SW480 (cell line): ENCODE measurements at regions not wholly inside any gene's neighbourhood (a gene's known extent, or its start where the extent isn't known, plus 50 kb on each side); places are given as distances from the start of the nearest gene placed in this dataset.

Experiments used
- DNase-seq: peaks from one replicate; pipeline ENCODE4 v3.0.0-alpha.2; 2016; ENCODE audit warnings: low spot score

DNA sequence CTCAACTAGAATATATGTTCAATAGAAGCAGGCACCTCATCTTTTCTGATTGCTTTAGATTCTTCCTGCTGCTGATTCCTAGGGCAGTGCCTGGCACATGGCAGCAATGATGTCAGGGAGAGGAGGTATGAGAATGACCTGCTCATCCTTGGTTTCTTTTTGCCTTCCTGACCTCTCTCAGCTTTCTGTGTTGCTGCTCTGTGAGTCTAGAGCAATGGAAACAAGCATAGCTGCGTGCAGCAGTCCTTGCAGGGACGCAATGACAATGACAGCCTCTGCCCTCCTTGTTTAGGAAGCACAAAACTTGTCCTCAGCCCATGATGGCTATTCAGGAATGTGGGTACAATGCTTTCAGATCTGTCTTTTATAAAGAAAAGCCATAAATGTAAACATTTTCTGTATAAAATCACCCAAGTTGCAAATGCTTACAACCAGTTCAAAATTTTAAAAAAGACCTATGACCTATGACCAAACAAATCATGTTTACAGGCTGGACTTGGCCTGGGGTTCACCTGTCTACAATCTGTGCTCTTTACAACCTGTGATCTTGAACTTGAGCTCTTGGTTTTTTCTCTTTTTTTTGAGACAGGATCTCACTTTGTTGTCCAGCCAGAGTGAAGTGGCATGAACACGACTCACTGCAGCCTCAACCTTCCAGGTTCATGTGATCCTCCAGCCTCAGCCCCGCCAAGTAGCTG lies 549.4 kb upstream of the ATP2B1 start:
- DNase-seq, result no peak

DNA sequence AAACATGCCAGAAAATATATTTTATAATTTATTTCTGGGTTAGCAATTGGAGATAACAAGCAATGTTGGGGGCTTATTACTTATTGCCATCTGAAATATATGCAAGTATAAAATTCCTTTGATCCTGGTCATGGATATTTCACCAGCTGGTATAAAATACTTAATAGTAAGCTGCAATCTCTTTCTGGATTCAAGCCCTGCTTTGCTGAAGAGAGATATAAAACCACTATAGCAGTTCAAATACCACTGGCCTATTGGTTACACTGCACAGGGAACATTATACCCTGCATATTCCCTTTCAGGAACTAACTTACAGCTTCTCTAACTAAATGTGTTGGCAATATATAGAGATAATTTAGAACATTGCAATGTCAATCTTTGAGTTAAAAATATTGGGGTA lies 546.2 kb upstream of the ATP2B1 start:
- DNase-seq, result no peak

DNA sequence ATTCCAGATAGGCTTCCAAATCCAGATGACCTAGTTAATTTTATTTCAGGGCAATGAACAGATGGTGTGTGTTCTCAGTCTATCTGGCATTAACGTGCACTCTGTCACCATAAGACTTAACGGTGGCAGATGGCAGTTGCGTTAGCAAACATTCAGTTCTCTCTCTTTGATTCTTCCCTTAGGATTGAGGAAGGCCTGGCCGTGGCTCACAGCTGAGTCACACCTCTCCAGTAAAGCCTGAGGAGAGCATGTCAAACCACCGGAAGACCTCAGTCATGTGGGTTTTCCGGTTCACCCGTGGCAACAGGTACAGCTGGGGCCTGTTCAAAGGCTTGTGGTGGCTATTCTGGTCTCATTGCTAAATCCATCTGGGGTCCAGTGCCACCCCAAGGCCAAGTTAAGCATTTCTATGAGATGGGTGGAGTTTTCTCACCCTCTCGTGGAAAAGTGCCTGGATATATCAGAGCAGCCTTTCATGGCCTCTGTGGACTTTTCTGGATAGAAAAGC lies 545.1 kb upstream of the ATP2B1 start:
- peak; percentile 96 for DNase-seq

DNA sequence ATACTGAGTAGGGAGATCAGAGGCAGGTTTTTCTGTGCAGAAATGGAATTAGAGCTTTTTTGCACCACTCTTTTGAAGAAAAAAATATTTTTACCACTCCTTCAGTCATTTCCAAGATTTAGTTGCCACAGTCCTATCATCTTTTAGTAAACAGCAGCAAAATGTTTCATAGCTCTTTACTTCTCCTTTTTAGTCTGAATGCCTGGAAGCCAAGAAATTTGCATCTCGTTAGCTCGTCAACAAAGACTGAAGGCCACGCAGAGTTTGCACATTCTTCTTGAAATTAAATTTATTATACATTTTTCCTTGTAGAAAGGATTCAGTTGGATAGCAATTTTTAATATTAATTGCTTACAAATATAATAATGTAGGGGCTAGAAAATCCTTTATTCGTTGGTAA lies 544.5 kb upstream of the ATP2B1 start:
- no peak for DNase-seq

DNA sequence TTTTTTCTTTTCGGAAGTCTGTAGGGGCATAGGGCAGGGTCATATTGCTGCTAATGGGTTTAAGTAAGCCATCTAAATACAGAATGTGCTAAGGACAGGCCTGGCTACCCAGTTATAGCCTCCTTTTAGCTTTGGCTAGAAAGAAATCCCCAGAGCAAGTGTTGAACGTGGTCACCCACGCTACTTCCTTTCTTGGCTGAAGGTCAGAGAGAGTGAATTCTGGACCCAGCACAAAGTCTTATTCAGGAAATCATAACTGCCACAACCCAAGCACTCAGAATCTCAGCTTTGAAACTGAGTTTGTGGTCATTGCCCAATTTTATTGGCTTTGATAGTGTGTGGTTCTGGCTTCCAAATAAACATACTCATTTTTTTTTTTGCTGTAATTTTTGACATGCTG lies 542.1 kb upstream of the ATP2B1 start:
- DNase-seq, result no peak

DNA sequence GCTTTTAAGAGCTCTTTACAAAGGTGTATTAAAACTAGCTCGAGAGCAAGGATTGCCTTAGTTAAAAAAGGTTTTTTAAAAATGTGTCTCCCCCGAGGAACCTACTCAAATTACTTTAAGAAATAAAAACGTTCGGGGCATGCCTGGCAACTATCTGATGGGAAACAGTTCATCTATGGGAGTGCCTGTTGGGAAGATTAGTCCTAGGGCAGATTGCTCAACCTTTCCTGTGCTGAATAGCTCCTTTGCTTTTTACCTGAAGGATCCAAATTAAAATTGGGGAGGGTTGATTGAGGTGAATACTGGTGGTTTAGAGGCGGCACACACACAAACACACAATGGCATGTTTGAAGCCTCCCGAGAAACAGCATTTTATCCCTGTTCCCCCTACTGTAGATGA lies 541.4 kb upstream of the ATP2B1 start:
- no peak for DNase-seq

DNA sequence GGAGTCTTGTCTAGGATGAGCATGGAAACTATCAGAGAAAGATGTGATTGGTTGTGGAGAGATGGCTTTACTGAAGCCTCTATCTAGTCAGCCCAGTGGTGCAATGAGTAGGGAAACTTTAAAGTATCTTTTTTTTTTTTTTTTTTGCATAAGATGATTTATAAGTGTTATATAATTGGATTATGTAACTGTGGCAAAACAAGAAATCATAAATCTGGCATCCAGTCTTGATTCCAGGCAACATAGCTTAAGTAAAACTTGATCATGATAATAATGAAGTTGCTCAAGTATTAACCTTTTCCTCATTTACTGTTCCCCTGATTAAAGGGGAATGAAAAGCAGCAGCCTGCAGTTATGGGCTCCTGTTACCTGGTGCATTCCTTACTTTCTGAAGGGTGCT lies 538.0 kb upstream of the ATP2B1 start:
- no peak for DNase-seq

DNA sequence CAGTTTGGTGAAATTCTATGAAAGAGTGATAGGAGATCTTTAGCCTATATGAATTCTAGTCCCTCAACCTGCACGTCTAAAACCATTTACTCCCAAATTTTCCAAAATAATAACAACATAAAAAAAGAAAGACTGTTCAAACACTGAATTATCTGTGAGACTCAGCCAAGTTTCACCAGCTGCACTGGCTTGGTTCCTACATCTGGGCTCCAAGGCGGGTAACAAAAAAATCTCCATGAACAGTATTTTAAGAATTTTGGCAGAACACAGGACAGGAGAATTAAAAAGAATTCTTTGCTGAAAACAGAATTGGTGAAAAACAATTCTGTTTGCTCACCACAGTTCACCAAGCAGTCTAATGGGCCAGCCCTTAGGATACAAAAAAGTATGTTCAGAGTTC lies 536.8 kb upstream of the ATP2B1 start:
- no peak for DNase-seq

DNA sequence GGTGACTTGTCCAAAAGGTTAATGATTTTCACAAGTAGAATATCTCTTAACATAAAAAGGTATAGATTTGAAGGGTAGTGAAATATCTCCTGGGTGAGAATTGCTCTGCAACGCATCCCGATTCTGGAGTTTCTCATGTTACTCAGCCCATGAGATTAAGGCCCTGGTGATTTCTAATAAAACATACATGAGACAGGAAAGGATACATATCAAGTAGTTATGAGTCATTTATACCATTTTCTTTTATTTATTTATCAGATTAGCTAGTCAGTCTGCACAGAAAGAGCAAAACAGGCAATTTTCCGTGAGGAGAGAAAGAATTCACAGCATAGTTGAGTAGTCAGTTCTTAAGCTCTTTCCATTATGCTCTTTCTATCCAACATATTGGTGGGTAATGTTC lies 535.6 kb upstream of the ATP2B1 start:
- no peak for DNase-seq

DNA sequence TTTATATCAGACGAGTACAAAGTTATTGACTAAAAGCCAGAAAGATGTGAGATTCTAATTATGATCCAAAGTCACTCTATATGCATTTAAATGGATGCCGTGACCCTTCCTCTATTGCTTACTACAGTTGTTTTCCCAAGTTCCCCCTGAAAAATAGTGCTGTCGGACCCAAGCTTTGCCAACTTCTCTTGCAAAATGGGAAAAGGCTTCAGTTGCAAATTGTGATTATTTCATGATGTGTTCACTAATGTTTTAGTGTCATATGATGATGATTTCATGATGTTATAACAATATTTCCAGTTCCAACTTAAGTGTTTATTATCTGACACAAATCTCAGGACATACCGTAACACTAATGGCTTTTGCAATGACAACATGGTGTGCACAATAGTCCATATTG lies 534.6 kb upstream of the ATP2B1 start:
- no peak for DNase-seq

DNA sequence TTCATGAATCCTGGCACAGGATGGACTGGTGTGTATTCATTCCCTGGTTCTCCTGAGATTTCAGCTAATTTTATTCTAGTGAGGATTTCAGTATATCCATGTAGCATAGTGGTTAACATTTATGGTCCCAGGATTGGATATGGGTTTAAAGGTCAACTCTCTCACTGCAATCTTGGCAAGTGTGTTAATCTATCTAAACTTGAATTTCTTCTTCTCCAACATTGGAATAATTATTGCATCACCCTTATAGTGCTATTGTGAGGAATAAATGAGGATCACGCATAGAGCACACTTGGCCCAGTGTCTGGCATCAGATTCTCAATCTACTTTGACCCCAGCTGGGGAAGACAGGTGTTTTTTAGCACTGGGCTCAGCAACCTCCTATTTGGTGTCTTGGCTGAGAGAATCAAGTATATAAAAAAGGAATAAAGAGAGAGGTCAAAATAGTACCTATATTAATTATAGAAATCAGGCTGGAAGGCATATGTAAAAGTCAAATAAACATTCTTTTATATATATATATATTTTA lies 531.2 kb upstream of the ATP2B1 start:
- DNase-seq, result no peak

DNA sequence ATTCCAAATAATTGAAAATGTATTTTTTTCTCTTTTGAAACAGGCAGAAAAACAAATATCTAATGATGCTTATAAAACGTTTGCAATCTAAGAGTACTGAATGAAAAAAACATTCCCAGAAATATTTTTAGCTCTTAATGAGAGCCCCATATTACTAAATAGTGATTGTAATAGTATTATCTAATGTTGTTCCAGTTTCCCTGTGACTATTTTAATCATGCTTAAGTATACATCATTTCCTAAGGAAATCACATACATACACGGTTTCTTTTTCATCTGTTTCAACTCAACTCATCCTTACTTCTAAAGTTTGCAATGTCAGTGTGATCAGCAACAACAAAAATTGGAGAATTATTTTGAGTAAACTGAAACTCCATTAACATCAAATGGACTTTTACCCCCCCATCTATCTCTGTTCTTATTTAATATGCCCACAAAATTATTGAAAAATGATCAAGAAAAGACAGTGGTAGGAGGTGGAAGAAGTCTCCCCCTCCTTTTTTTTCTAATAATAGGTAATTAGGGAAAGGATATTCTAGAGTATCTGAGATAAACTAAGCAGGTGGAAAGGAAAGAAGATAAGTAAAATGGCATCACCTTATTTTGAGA lies 530.1 kb upstream of the ATP2B1 start:
- DNase-seq, result no peak

DNA sequence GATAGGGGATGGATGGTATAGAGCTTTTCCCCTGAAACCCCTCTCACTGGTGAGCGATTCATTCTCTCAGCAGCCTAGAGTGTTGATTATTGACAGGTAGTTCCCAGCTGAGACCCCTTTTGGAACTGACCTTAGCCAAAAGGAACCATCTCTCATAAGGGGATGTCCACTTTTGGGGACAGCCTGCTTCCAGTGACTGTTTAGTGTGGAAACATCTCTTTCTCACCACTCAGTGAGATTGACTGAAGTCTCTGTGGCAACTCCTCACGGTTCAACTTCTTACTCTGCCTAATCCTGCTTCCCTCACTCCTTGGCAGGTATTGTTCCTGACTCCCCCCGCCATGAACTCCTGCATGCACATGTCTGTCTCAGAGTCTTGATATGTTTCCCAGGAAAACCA lies 529.2 kb upstream of the ATP2B1 start:
- no peak for DNase-seq

DNA sequence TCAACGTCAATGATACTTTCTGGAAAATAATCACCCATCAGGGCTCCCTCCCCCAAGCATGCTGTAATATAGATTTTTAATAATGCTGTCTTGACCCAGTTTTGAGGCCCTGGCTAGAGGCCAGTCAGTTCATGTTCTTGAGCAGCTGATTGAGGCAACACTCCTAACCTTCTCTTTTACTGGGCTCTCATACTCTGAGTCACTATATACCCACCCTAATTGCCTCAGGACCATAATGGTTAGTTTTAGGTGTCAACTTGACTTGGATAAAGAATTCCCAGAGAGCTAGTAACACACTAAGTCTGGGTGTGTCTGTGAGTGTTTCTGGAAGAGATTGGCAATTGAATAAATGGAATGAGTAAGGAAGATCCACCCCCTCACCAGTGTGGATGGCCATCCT lies 527.0 kb upstream of the ATP2B1 start:
- no peak for DNase-seq

DNA sequence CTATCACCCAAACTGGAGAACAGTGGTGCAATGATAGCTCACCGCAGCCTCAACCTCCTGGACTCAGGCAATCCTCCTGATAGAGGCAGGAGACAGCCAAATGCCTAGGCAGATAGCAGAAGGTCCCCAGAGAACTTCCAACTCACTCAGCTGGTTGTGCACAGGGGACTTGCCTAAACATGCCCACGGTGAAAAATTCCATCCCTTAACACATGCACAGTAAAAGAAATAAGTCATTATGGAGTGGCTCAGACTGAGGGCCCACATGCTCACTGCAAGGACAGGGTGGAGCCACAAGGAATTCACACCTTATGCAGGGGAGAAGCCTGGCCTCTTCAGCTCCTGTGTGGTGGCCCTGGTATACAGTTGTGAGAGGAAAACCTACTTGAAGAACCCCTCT lies 525.8 kb upstream of the ATP2B1 start:
- no peak for DNase-seq

DNA sequence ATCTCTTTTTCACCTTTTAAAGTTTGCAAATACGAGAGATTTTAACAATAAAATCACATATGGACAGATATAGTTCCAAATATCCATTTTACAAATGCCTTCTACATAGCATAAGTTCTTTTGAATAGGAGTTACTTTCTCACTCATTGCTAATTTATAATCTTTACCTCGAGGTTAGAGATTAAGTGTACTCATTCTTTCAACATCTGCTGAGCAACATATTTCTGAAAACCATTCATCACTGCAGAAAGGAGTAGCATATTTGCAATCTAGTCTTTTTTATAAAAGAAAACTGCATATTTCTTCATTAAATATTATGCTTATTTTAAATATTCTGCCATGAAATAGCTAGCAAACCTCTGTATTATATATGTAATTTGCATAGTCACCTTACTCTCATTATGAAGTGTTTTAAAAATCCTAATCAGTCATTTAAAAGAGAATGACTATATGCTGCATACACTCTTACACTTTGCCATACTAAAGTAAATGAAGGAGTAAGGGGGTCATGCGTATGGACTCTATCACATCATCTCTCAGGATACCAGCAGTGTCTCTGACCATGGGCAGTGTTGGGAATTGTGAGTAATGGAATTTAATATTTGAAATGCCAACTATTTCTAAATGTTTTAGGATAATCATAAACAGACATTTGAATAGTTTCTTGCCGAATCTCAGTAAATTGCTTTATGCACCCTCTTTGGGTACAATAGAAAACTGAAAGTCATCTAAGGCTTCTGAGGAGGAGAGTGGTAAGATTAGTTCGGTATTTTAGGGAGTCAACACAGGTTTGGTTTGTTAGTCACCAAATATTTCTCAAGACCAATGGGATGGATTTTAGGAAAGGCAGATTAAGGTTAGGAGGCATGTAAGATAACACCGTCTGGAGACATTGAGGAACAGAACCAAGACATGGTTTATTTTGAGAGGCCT lies 524.8 kb upstream of the ATP2B1 start:
- no peak for DNase-seq

DNA sequence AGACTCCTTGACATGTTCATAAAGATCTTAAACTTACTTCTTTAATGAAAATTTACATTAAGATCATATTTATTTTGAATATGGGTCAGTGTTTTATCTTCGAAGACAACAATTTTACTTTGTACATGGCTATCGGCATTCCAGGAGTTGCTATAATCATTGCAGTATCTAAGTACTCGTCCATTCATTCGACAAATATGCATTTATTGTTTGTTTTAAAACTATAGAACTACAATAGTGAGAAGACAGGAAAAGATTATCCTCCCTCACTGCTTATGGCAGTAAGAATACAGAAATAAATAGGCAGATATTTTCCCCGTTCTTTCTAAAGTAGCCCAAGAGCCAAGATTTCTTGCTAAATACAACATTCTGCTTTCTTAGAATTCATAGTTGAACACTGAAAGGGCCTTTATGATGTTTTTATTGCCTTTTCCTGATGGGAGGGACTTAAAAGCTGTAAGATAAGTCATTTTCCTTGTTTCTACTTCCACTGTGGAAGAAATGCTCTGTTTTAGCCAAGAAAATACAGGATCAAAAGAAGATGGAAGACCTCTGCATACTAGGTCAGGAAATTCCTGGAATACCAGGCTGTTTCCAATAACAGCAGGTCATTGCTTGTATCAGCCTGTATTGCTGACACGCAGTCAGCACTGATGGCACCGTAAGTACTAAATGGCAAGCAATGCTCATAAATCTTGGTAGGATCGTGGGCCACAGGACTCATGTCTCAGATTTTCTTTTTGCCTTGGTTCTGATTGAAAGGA lies 521.0 kb upstream of the ATP2B1 start:
- no peak for DNase-seq

DNA sequence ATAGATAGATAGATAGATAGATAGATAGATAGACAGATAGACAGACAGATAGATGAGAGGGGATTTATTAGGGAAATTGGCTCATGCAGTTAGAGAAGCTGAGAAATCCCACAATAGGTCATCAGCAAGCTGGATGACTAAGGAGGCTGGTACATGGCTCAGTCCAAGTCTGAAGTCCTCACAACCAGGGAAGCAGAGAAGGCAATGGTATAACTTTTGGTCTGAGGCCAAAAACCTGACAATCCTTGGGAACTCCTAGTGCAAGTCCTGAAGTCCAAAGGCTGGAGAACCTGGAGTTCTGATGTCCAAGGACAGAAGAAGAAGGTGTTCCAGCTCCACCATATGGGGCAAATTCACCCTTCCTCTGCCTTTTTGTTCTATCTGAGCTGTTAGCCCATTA lies 517.6 kb upstream of the ATP2B1 start:
- no peak for DNase-seq

DNA sequence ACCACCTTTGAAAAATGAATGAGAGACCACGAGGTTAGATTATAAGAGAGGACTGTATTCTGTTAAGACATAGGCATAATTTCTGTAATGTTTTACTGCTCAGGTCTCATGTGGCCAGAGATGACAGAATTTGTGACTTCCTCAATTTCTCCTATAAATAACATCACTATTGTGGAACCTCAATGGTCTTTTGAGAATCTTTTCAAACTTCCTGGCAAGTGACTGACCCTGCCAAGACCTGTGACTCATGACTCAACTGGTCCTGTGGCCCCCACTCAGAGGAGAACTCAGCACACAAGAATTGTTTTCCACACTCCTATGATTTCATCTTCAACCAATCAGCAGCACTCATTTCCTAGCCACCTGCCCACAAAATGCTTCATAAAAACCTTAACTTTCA lies 508.2 kb upstream of the ATP2B1 start:
- no peak for DNase-seq

DNA sequence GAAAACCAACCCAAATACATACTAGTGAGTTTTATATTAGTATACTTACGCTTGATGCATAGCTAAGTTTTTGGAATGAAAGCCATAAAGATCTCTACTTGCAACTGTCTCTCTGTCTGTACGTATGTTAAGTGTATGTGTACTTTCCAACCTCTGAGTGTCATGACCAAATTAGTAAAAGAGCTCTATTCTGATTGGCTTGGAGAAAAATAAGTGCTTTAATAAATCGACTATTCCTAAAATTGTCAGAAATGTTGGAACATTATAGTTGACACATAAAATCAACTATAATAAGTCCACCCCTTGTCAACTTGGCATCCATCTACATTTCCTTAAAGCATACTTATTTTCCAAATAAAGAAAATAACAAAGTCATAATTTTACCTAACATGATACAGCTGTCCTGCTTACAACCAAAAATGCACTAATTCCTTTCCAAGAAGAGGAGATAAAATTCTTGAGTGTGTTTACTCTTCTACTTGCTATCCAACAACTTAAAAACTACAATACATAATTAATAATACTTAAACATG lies 507.4 kb upstream of the ATP2B1 start:
- no peak for DNase-seq

DNA sequence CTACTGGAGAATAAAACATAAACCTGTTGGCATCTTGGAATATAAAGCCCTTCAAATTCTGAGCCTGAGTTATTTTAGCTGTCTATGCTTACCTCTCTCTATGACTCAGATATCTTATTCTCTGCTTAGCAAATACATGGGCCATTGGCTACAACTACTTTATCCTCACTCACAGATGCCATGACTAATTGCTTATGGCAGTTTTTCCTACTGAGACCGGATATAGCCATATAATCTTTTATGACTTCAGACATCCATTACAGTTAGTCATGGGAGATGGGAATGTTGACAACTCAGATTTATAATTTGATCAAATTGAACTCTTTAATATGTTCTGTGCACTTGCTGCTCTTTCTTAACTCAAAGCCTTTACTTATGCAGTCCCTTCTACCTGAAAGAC lies 502.4 kb upstream of the ATP2B1 start:
- peak; percentile 15 for DNase-seq

DNA sequence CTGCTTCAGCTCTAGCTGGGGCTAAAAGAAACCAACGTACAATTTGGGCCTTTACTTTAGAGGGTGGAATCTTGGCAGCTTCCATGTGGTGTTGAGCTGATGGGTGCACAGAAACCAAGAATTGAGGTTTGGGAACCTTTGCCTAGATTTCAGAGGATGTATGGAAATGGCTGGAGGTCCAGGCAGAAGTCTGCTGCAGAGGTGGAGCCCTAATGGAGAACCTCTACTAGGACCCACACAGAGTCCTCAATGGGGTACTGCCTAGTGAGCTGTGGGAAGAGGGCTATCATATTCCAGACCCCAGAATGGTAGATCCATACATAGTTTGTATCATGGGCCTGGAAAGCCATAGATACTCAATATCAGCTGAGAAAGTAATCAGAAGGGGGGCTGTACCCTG lies 500.4 kb upstream of the ATP2B1 start:
- no peak for DNase-seq
